Aorta (tissue), 5 donors: ENCODE measurements at regions not wholly inside any gene's neighbourhood (a gene's known extent, or its start where the extent isn't known, plus 50 kb on each side); places are given as distances from the start of the nearest gene placed in this dataset.

Experiments
- ATAC-seq: fragments of 200-7000 bp; cut with Tn5 transposase; one replicate; pipeline ENCODE4 v1.9.1; 2022; ENCODE audit warnings: moderate library complexity; ENCODE audit not compliant: low FRiP score
- DNase-seq, 2 donors: peaks; one replicate each; pipeline ENCODE4 v3.0.0-alpha.2; 2020
- H3K27ac ChIP-seq, 2 donors: one replicate each; pipeline ENCODE4 v1.5.1; 2013; ENCODE audit warnings: low read length in 2 of 2, mild to moderate bottlenecking in 2 of 2, moderate library complexity in 2 of 2, control low read depth in 1 of 2, inconsistent platforms in 1 of 2, low read depth in 1 of 2
- H3K27me3 ChIP-seq, 2 donors: one replicate each; pipeline ENCODE4 v1.6.1; 2013; ENCODE audit warnings: control low read depth in 1 of 2, low read length in 1 of 2, mild to moderate bottlenecking in 1 of 2, moderate library complexity in 1 of 2; ENCODE audit not compliant: insufficient read depth in 2 of 2, control insufficient read depth in 1 of 2
- H3K36me3 ChIP-seq, 2 donors: one replicate each; pipeline ENCODE4 v1.6.1; 2013; ENCODE audit warnings: control low read depth in 1 of 2, low read length in 1 of 2, mild to moderate bottlenecking in 1 of 2; ENCODE audit not compliant: insufficient read depth in 2 of 2, control insufficient read depth in 1 of 2
- H3K4me1 ChIP-seq, 2 donors: one replicate each; pipeline ENCODE4 v1.6.1; 2013; ENCODE audit warnings: low read length in 2 of 2, control low read depth in 1 of 2, mild to moderate bottlenecking in 1 of 2, moderate library complexity in 1 of 2; ENCODE audit not compliant: insufficient read depth in 2 of 2, control insufficient read depth in 1 of 2
- H3K4me3 ChIP-seq, 2 donors: one replicate each; pipeline ENCODE4 v1.5.1; 2013; ENCODE audit warnings: low read length in 2 of 2, control low read depth in 1 of 2, mild to moderate bottlenecking in 1 of 2
- H3K9me3 ChIP-seq: one replicate; pipeline ENCODE4 v1.6.1; 2013; ENCODE audit warnings: mild to moderate bottlenecking, low read length; ENCODE audit not compliant: control insufficient read depth
- WGBS, 2 donors: extraction: QIAGEN DNeasy Blood & Tissue Kit; methylation state at CpG; one replicate each; pipeline ENCODE4 v1.1.7; 2013; 5-methylcytosine and 5-hydroxymethylcytosine counted together
- intact Hi-C, 2 donors: fragments of 100-400 bp; cut with DNase I; formaldehyde crosslinking; loops; one replicate each; pipeline versions ENCODE4 v1.14.2 to v1.15.0; 2022
- donor health status: healthy with polysubstance abuse.
- donor health status: Bipolar disorder and iron deficiency.
- donor health status: DM: no; HTN: no; CAD: no.
- donor health status: DM: no; HTN: no; CAD: no.
- donor health status: DM: yes; HTN: yes; CAD: no.

DNA sequence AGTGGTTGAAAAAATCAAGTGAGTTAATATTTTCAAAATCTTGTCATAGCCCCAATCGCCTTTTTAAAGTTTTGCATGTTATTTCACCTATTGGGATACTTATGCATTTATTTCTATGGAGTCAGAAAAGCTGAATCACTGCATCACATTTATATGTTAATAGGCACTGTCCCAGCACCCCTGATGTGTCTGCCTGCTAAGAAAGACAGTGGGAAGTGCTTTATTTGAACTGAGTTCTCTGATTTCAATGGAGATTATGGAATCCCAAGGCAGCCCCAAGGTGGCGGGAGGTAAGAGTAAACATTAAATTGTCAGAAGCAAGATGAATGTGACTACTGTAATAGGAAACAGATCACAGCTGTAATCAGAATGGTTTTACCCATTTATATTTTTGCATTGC, 2225.7 kb downstream of the NCAM2 start:
- Histone ChIP-seq H3K4me1 (no peaks in the 10 kb centered on the region), H3K9me3 (no peaks in the 10 kb centered on the region), H3K4me3 (no peak overlapping the region), H3K36me3 (no peaks in the 10 kb centered on the region), H3K27ac (no peak overlapping the region), H3K27me3 (no peaks in the 10 kb centered on the region)
- 52 to 53% methylated on average over 2 of the region's 2 CpGs for WGBS, 2 donors
- intact Hi-C loops, result no loop called here
- ATAC-seq, result no peak
- DNase-seq, result no peak

DNA sequence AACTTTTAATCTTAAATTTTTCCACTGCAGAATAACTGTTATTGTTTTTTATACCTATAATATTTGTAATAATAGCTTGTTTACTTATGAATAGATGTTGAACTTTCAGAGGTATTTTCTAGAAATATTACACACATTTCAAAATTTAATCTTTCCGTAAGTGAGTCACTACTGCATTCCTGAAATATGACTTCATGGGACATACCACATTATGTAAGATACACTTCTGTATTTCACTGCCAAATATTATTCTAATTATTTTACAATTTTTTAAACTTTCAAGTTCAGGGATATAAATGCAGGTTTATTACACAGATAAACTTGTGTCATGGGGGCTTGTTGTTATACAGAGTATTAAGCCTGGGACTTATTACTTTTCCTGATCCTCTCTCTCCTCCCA, 2220.5 kb downstream of the NCAM2 start:
- H3K9me3 ChIP-seq, result no peaks in the 10 kb centered on the region
- no peaks in the 10 kb centered on the region for H3K27me3 ChIP-seq
- ATAC-seq (no peak), DNase-seq (no peak)
- intact Hi-C loops, result no loop called here
- H3K27ac ChIP-seq, result no peak overlapping the region
- H3K4me3 ChIP-seq, result no peak overlapping the region
- H3K4me1 ChIP-seq, result no peaks in the 10 kb centered on the region
- WGBS, 2 donors, result 18 to 25% methylated on average over 1 of the region's 1 CpG
- no peaks in the 10 kb centered on the region for H3K36me3 ChIP-seq

DNA sequence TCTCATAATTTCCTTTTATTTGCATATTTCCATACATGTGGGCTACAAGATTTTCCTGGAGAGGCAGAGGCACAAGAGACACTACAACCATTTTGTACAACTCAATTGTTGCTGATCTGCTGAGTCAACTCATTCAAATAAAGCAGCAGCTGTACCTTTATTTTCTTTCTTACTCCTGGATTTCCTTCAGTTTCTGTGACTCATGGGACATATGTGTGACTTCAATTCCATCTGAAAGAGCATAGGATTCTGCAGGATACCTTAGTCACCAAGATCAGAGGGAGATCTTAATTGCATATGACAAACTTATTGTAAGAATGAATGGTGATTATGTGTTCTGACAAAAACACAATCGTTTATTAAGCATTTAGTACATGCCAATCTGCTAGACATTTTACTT, 2219.4 kb downstream of the NCAM2 start:
- ATAC-seq (no peak), DNase-seq (no peak)
- no peaks in the 10 kb centered on the region for H3K9me3 ChIP-seq
- WGBS, 2 donors, result 64 to 71% methylated on average over 1 of the region's 1 CpG
- H3K36me3 ChIP-seq, result no peaks in the 10 kb centered on the region
- no peaks in the 10 kb centered on the region for H3K27me3 ChIP-seq
- no peak overlapping the region for H3K27ac ChIP-seq
- intact Hi-C loops, result no loop called here
- H3K4me1 ChIP-seq, result no peaks in the 10 kb centered on the region
- H3K4me3 ChIP-seq, result no peak overlapping the region

DNA sequence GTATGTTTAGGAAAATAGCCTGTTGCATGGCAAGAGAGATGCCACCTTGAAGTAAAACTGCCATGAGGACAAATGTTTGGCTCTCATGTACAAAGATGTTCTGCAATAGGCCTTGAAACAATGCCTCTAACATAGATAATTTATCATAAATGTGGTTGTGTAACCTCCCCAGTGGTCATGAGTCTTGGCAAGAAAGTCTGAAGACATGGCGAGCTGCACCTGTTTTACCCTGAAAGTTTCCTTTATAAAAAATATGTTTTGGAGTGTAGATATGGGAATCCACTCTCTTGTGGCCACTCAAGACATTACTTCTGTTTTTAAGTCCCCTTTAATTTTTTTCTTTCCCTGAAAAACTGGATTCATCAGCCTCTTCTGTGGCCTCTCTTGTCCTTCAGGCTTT, 2217.1 kb downstream of the NCAM2 start:
- intact Hi-C loops, result no loop called here
- no peak overlapping the region for H3K27ac ChIP-seq
- DNase-seq (no peak), ATAC-seq (no peak)
- WGBS, 2 donors, result 85 to 90% methylated on average over 1 of the region's 1 CpG
- H3K36me3 ChIP-seq, result no peaks in the 10 kb centered on the region
- H3K4me3 ChIP-seq, result no peak overlapping the region
- no peaks in the 10 kb centered on the region for H3K9me3 ChIP-seq
- H3K4me1 ChIP-seq, result no peaks in the 10 kb centered on the region
- H3K27me3 ChIP-seq, result no peaks in the 10 kb centered on the region
